GM19455 (cell line): ENCODE measurements at regions not wholly inside any gene's neighbourhood (a gene's known extent, or its start where the extent isn't known, plus 50 kb on each side); places are given as distances from the start of the nearest gene placed in this dataset.

Source experiments
- ATAC-seq: cut with Tn5 transposase; IDR thresholded peaks from one replicate; pipeline ENCODE4 v1.9.1; 2021; ENCODE audit not compliant: unreplicated experiment

DNA sequence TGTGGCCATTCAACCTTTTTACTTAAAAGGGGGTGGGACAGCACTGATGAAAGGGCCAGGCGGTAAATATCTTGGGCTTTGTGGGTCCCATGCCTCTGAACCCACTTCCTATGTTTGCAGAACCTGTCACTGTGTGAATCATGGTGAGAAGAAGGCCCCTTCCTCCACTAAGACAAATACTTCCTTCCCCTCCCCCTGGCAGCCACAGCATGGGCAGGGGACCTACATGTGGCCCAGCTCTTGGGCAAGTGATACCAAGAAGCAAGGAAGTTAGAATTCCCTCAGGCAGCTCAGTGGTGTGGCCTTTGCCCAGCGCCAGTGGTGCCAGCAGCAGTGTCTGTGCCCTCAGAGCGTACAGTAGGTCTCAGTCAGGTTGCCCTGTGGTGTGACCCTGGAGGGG is 168.6 kb downstream of the TRIM33 start:
- ATAC-seq, result no peak

GRCh38 chr1:114341856-114342255 is 169.1 kb downstream of the TRIM33 start:
- no peak for ATAC-seq

DNA sequence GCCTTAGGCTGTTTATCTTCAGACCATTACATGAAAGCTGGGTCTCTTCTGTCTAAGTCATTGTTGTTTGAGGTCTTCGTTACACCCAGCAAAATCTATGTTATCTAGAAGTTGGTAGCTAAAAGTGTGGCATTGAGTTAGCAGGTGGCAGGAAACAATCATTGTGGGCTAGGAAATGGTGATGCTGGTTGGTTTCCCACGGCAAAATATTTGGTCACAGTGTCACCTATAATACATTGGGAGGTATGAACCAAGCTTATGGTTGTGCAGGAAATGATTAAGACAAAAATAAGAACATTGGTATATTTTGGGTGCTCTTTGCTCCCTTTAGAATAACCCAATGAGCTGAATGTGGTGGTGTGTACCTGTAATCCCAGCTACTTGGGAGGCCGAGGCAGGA is 169.7 kb downstream of the TRIM33 start:
- no peak for ATAC-seq

DNA sequence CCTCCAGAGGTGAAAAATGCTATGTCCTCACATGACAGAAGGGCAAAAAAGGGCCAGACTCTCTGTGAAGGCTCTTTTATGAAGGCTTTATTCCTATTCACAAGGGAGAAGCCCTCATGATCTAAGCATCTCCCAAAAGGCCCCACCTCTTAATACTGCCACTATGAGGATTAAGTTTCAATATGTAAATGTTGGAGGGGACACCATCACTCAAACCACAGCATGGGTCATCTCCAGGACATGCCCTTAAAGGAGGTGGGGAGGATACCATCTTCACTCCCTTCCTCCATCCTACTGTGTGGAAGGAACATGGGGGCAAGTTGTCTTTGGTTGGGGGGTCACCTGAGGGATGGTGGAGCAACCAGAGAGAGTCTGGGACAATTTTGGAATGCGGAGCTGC is 170.1 kb downstream of the TRIM33 start:
- no peak for ATAC-seq

GRCh38 chr1:114339379-114339778 is 171.6 kb downstream of the TRIM33 start:
- no peak for ATAC-seq

DNA sequence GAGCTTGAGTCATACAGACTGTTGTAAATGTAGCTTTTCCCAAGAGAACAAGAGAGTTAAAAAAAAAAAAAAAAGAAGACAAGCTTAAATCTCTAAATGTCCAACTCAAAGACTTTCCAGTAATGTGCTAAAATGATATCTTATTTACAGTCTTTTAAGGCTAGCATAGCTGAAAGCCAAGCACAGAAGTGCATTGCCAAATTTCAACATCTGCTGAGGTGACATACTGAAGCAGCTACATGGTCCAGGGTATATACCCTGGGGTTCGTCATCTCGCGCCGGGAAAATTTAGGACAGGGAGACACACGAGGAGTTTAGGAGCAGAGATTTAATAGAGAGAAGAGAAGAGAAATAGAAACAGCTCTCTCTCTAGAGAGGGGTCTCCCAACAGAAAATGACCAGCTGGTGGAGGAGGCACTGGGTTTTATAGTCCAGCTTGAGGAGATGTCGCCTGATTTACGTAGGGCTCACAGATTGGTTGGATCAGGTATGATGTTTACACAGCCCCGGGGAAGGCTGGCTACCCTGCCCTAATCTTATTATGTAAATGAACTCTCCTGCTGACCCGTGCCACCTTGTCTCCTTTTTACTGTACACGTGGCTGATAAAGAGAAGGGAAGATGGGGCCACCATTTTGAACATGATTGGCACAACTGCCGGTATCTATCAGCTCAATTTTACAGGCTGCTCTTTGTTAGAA is 172.7 kb downstream of the TRIM33 start:
- no peak for ATAC-seq

DNA sequence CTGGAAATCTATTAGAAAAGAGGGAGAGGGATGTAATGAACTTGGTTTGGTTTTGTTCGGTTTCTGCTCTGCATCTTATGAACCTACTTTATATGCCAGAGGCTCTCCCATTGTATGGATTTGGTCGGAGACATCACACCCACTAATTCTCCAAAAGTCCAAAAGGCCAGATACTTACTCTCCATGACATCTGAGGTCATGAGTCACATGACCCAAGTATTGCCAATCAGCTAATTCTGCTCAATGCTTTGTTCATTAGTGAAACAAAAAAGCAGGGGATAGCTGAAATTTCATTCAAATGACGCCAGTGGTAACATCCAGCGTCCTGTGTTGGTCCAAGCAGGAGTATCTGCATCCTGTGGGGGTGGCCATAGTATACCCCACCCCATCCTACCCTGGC is 173.6 kb downstream of the TRIM33 start:
- no peak for ATAC-seq

GRCh38 chr1:114336360-114336759 is 174.6 kb downstream of the TRIM33 start:
- no peak for ATAC-seq

- ATAC-seq, result no peak
These were observed 175.7 kb downstream of the TRIM33 start for GRCh38 chr1:114335273-114335672.

DNA sequence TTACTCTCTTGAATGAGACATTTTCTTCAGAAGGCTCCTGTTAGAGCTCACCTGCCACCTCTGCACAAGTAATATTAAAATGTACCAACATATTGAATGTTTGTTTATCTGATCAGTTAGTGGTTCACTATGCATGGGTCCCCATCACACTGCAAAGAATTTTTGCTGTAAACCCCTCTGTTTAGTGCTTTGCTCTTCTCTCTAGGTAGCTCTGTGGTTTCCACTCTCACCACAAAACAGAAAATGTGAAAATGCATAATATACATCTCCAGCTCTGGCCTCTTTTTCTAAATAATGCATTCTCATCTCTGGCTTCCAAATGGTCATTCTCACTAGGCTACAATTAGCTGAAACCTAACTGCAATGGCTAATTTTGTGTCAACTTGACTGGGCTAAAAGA is 176.7 kb downstream of the TRIM33 start:
- ATAC-seq, result no peak

DNA sequence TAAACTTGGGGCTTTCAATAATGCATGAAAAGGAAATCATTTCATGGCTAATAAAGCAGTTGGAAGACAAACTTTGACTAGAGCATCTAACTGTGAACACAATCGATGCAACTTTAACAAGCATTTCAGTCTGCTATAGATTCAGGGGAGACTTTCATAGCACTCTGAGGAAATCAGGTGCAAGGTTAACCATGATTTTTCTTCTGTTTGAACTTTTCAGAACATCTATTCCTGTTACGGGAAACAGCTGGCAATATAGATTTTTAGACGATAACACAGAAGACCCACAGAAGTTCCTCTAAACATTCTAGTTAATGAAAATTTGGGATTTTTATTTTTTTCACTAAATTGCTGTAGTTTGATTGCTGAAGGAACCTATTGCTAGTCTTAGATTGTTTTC is 177.3 kb downstream of the TRIM33 start:
- no peak for ATAC-seq

DNA sequence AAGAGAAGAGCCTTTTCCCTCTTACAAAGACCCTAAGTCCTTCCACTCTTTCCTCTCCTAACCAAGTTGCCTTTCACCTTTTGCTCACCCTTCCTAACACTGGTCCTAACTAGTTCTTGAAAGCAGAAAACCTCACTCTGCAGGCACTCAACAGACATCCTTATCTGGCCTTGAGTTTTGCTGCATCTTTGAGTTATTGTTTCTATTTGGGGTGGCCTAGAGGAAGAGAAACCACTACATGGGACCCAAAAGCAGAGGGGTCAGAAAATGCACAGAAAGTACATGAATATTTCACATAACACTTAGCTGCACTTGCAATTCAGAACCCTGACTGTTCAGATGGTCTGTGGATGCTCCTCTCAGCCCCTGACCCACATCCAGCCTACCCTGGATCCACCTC is 178.3 kb upstream of the SYT6 start:
- ATAC-seq, result no peak

- ATAC-seq, result no peak
These were observed 176.8 kb upstream of the SYT6 start for GRCh38 chr1:114330451-114330983.

- ATAC-seq, result no peak
These were observed 174.8 kb upstream of the SYT6 start for GRCh38 chr1:114328361-114328904.

GRCh38 chr1:114324662-114324965 is 170.9 kb upstream of the SYT6 start:
- ATAC-seq, result no peak

- no peak for ATAC-seq
These were observed 170.4 kb upstream of the SYT6 start for GRCh38 chr1:114323959-114324661.

DNA sequence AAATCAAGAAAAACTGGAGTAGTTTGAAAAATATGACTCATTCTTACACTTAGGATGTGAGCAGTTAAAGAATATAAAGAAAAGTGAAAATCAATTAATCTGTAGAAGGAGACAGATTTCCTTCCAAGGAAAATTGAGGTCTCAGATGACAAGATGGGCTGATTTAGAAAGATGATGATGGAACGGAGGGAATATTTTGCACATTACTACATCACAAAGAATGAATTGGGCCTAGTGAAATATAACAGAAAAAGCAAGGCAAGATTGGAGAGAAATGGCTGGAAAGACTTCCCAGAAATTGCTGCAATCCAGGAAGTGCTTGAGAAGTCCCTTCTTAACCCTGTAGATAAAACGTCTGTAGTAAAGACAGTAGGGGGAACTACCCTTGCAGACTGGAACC is 169.1 kb upstream of the SYT6 start:
- no peak for ATAC-seq

GRCh38 chr1:114322207-114322606 is 168.5 kb upstream of the SYT6 start:
- no peak for ATAC-seq

DNA sequence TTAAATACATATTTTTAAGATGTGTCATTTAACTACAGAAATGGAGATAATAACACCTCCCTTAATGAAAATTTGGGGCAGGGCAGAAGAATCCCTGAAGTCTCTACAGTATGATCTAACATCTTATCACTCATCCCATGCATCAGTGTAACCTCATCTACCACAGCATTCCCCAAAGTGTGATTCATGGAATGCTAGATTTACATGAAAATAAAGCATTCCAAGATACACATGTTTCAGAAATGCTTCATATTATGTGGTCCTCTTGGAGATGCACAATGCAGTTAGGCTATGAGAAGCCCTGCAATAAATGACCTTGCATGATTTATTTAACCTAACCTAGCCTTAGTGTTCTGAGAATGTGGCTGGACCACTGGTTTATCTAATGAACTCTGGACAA is 166.9 kb upstream of the SYT6 start:
- ATAC-seq, result no peak

DNA sequence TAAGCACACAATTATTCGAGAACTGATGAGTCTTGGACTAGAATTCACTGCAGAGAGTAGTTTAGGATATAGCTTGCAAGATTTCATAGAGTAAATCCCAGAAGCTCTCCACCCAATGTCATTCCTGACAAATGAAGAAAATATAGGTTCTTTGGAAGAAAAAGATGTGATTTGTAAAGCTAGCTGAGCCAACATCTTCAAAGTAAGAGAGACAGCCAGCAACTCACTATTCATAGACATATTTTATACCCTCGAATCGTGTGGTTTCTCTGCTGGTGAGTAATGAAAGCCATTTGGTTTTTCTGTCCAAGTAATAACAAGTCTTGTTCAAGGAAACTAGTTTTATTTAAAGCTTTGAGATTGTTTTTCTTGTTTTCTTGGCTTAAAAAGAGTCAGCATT is 165.7 kb upstream of the SYT6 start:
- no peak for ATAC-seq

DNA sequence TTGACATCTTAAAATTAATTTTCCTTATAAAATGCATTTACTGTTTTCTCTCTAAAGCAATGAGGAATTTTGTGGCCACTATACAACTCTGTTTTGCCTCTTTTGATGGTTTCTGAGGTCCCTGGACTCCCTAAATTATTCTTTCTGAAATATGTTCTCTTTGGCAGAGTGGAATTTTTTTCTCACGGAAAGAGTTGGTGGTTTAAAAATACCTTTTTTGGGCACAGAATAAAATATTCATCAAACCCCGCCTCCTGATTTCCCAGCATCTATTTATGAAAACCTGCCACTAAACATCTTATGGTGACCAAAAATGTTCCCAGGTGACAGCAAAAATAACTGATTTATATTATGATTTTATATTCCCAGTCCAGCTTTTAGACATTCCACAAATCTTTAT is 165.3 kb upstream of the SYT6 start:
- no peak for ATAC-seq

DNA sequence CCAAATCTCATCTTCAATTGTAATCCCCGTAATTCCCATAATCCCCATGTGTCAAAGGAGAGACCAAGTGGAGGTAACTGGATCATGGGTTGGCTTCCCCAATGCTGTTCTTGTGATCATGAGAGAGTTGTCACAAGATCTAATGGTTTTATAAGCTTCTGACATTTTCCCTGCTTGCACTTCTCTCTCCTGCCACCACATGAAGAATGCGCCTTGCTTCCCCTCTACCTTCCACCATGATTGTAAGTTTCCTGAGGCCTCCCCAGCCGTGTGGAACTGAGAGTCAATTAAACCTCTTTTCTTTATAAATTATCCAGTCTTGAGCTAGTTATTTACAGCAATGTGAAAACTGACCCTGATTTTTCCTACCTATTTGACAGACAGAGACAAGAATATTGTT is 162.5 kb upstream of the SYT6 start:
- ATAC-seq, result no peak

- no peak for ATAC-seq
These were observed 162.0 kb upstream of the SYT6 start for GRCh38 chr1:114315631-114316030.
